CD14-positive monocyte (primary cell): ENCODE measurements at regions not wholly inside any gene's neighbourhood (a gene's known extent, or its start where the extent isn't known, plus 50 kb on each side); places are given as distances from the start of the nearest gene placed in this dataset.

Experiments
- DNase-seq, 3 donors: peaks; one replicate each; pipeline ENCODE4 v3.0.0-alpha.2; 2011 to 2022
- H2AFZ ChIP-seq: 2 replicates; pipeline ENCODE4 v1.6.0; 2012; ENCODE audit warnings: mild to moderate bottlenecking, low read depth, low read length, inconsistent platforms; ENCODE audit not compliant: insufficient read depth, poor library complexity, severe bottlenecking
- H3K27ac ChIP-seq, 2 donors: 1 replicate in 1 of 2; 2 replicates in 1 of 2; pipeline ENCODE4 v1.5.1; 2012 to 2013; ENCODE audit warnings: low read length in 2 of 2, control low read depth in 1 of 2, inconsistent platforms in 1 of 2, low read depth in 1 of 2, mild to moderate bottlenecking in 1 of 2
- H3K27me3 ChIP-seq, 2 donors: one replicate each; pipeline versions ENCODE4 v1.6.0 to v1.6.1; 2011 to 2013; ENCODE audit warnings: low read length in 2 of 2; ENCODE audit not compliant: control insufficient read depth in 2 of 2, insufficient read depth in 2 of 2
- H3K36me3 ChIP-seq, 2 donors: replicated peaks in 1 of 2; 1 replicate in 1 of 2; 2 replicates in 1 of 2; pipeline versions ENCODE4 v1.5.1 to v1.6.1; 2012 to 2013; ENCODE audit warnings: low read length in 2 of 2, control low read depth in 1 of 2, inconsistent platforms in 1 of 2, mild to moderate bottlenecking in 1 of 2; ENCODE audit not compliant: insufficient read depth in 2 of 2, control insufficient read depth in 1 of 2
- H3K4me1 ChIP-seq, 2 donors: 1 replicate in 1 of 2; 2 replicates in 1 of 2; pipeline versions ENCODE4 v1.5.1 to v1.6.1; 2012 to 2013; ENCODE audit warnings: low read length in 2 of 2, control low read depth in 1 of 2, inconsistent platforms in 1 of 2, mild to moderate bottlenecking in 1 of 2, moderate library complexity in 1 of 2; ENCODE audit not compliant: insufficient read depth in 2 of 2, control insufficient read depth in 1 of 2
- H3K4me2 ChIP-seq: replicated peaks from 2 replicates; pipeline ENCODE3; 2012; ENCODE audit warnings: low read length, moderate library complexity, mild to moderate bottlenecking; ENCODE audit not compliant: poor library complexity, severe bottlenecking; ENCODE audit errors: extremely low read depth
- H3K4me3 ChIP-seq, 3 experiments: fragments of 200-600 bp in 1 of 3; sonication (generic) in 1 of 3; replicated peaks in 1 of 3; 1 replicate in 2 of 3; 2 replicates in 1 of 3; pipeline ENCODE4 v1.5.1; 2011 to 2013; ENCODE audit warnings: low read length in 3 of 3, mild to moderate bottlenecking in 3 of 3, control low read depth in 2 of 3, low read depth in 2 of 3, inconsistent platforms in 1 of 3, moderate library complexity in 1 of 3
- H3K79me2 ChIP-seq: 2 replicates; pipeline ENCODE4 v1.6.0; 2012; ENCODE audit warnings: mild to moderate bottlenecking, control low read depth, inconsistent platforms, low read length, moderate library complexity; ENCODE audit not compliant: insufficient read depth
- H3K9ac ChIP-seq: 2 replicates; pipeline ENCODE4 v1.6.0; 2017; ENCODE audit warnings: low read length, mild to moderate bottlenecking; ENCODE audit not compliant: insufficient read depth, poor library complexity, severe bottlenecking
- H3K9me3 ChIP-seq, 2 donors: replicated peaks in 1 of 2; 1 replicate in 1 of 2; 2 replicates in 1 of 2; pipeline versions ENCODE4 v1.5.1 to v1.6.1; 2012 to 2013; ENCODE audit warnings: low read length in 2 of 2, control low read depth in 1 of 2; ENCODE audit not compliant: control insufficient read depth in 1 of 2, insufficient read depth in 1 of 2
- H4K20me1 ChIP-seq: 2 replicates; pipeline ENCODE4 v1.6.0; 2012; ENCODE audit warnings: mild to moderate bottlenecking, low read length, control low read depth, moderate library complexity; ENCODE audit not compliant: insufficient read depth
- H3K27ac Mint-ChIP-seq, 7 donors: one replicate each; pipeline ENCODE4 v1.8.0; 2020; ENCODE audit warnings: mild to moderate bottlenecking in 7 of 7, mixed read lengths in 7 of 7, moderate library complexity in 6 of 7, inconsistent platforms in 2 of 7
- H3K27me3 Mint-ChIP-seq, 3 donors: one replicate each; pipeline ENCODE4 v1.8.0; 2021 to 2022; ENCODE audit warnings: low read depth in 3 of 3, mild to moderate bottlenecking in 3 of 3, mixed read lengths in 3 of 3, moderate library complexity in 3 of 3, inconsistent platforms in 1 of 3
- H3K36me3 Mint-ChIP-seq, 2 donors: one replicate each; pipeline ENCODE4 v1.8.0; 2020; ENCODE audit warnings: mixed read lengths in 2 of 2, inconsistent platforms in 1 of 2, mild to moderate bottlenecking in 1 of 2
- H3K4me1 Mint-ChIP-seq: one replicate; pipeline ENCODE4 v1.8.0; 2020; ENCODE audit warnings: mild to moderate bottlenecking, mixed read lengths
- H3K4me3 Mint-ChIP-seq, 2 donors: one replicate each; pipeline ENCODE4 v1.8.0; 2020; ENCODE audit warnings: mild to moderate bottlenecking in 2 of 2, mixed read lengths in 2 of 2, moderate library complexity in 1 of 2
- H3K9me3 Mint-ChIP-seq, 7 donors: one replicate each; pipeline ENCODE4 v1.8.0; 2020 to 2022; ENCODE audit warnings: mixed read lengths in 7 of 7, mild to moderate bottlenecking in 6 of 7, moderate library complexity in 6 of 7, inconsistent platforms in 2 of 7
- CTCF ChIP-seq: fragments of 200-600 bp; IDR thresholded peaks from one replicate; pipeline ENCODE4 v1.8.0; 2022; ENCODE audit warnings: antibody characterized with exemption, mild to moderate bottlenecking
- WGBS: methylation state at CpG from one replicate; pipeline ENCODE4 v1.1.5; 2013; ENCODE audit warnings: missing lambda C conversion rate; ENCODE audit not compliant: insufficient coverage; 5-methylcytosine and 5-hydroxymethylcytosine counted together
- intact Hi-C, 2 donors: fragments of 100-400 bp; cut with micrococcal nuclease; formaldehyde crosslinking; loops; one replicate each; pipeline versions ENCODE4 v1.15.0 to v1.15.1; 2023

- H3K79me2 ChIP-seq: no peaks in the 10 kb centered on the region
- no peak overlapping the region for H2AFZ ChIP-seq
- no peaks in the 10 kb centered on the region for H3K36me3 ChIP-seq
- H3K27me3 ChIP-seq: no peaks in the 10 kb centered on the region
- Mint-ChIP-seq H3K27ac (no peak overlapping the region), H3K4me1 (no peaks in the 10 kb centered on the region), H3K36me3 (no peaks in the 10 kb centered on the region), H3K9me3 (peaks cover 0 to 2% (median 0%) of the 10 kb centered on the region in 7 donors), H3K27me3 (peaks cover 0 to 2% (median 0%) of the 10 kb centered on the region in 3 donors), H3K4me3 (no peak overlapping the region)
- H3K9ac ChIP-seq: no peak overlapping the region
- H4K20me1 ChIP-seq: no peaks in the 10 kb centered on the region
- no peak overlapping the region for H3K4me3 ChIP-seq
- no peaks in the 10 kb centered on the region for H3K4me1 ChIP-seq
- DNase-seq: no peak
- H3K4me2 ChIP-seq: no peak overlapping the region
- no peak overlapping the region for H3K27ac ChIP-seq
- intact Hi-C loops: no loop called here
- TF ChIP-seq CTCF: no peak
- H3K9me3 ChIP-seq: peaks cover 0 to 4% of the 10 kb centered on the region in 2 donors
- no CpG with 5 or more reads among the region's 3 CpGs for WGBS
Observed at GRCh38 chr21:19266636-19267035, 863.1 kb upstream of the TMPRSS15 start.

GRCh38 chr21:19268686-19269085 is 865.1 kb upstream of the TMPRSS15 start:
- no peak overlapping the region for H3K27ac ChIP-seq
- intact Hi-C loops: no loop called here
- H3K4me1 Mint-ChIP-seq: no peaks in the 10 kb centered on the region
- H2AFZ ChIP-seq: no peak overlapping the region
- no peak for DNase-seq
- no peak overlapping the region for H3K4me2 ChIP-seq
- no peaks in the 10 kb centered on the region for H3K27me3 ChIP-seq
- H3K9ac ChIP-seq: no peak overlapping the region
- H3K27ac Mint-ChIP-seq: no peak overlapping the region
- peaks cover 0 to 4% of the 10 kb centered on the region in 2 donors for H3K9me3 ChIP-seq
- H4K20me1 ChIP-seq: no peaks in the 10 kb centered on the region
- no CpG with 5 or more reads among the region's 3 CpGs for WGBS
- no peaks in the 10 kb centered on the region for H3K79me2 ChIP-seq
- no peaks in the 10 kb centered on the region for H3K36me3 Mint-ChIP-seq
- no peak overlapping the region for H3K4me3 ChIP-seq
- no peaks in the 10 kb centered on the region for H3K27me3 Mint-ChIP-seq
- no peaks in the 10 kb centered on the region for H3K4me1 ChIP-seq
- H3K36me3 ChIP-seq: no peaks in the 10 kb centered on the region
- TF ChIP-seq CTCF: no peak
- no peak overlapping the region for H3K4me3 Mint-ChIP-seq
- peaks cover 0 to 3% (median 0%) of the 10 kb centered on the region in 7 donors for H3K9me3 Mint-ChIP-seq
